ENCODE measurements at regions not wholly inside any gene's neighbourhood (a gene's known extent, or its start where the extent isn't known, plus 50 kb on each side); places are given as distances from the start of the nearest gene placed in this dataset.

- ATAC-seq (no peak), DNase-seq (ENCODE audit: low read depth, low spot score) (no peak)
- ChIA-PET RAD21 (ENCODE audit: low non-redundant PET in 1 of 2, low total read pairs in 2 of 2, uncharacterized antibody in 2 of 2, unreplicated experiment in 2 of 2) (no interaction called here), POLR2A (no interaction called here), CTCF (interaction anchor here (1.5 kb wide), 1 partner anchor 11 kb away, joined by 7 read pairs; no protein-coding TSS in a partner anchor)
- Histone ChIP-seq H3K79me2 (ENCODE audit: insufficient read depth, low read length) (no peaks in the 10 kb centered on the region), H3K27me3 (ENCODE audit: insufficient read depth, low read length) (no peaks in the 10 kb centered on the region), H3K4me2 (ENCODE audit: low read length) (no peak overlapping the region), H3K4me1 (ENCODE audit: control insufficient read depth in 1 of 2, insufficient read depth in 2 of 2, low read length in 2 of 2) (peaks cover 0 to 12% of the 10 kb centered on the region in 2 experiments; a peak in 2 of 4 replicates), H3K4me3 (replicated peaks in 1 of 2; ENCODE audit: low read depth in 1 of 2, low read length in 2 of 2) (no peak overlapping the region), H3K36me3 (ENCODE audit: control insufficient read depth in 1 of 2, insufficient read depth in 2 of 2, low read length in 2 of 2) (no peaks in the 10 kb centered on the region), H2AFZ (ENCODE audit: low read depth, low read length, poor library complexity, severe bottlenecking) (no peak overlapping the region), H4K20me1 (ENCODE audit: insufficient read depth) (no peaks in the 10 kb centered on the region), H3K9ac (ENCODE audit: low read length) (no peak overlapping the region), H3K27ac (ENCODE audit: low read depth, low read length) (no peak overlapping the region), H3K9me2 (ENCODE audit: insufficient read depth) (no peaks in the 10 kb centered on the region), H3K9me3 (ENCODE audit: control insufficient read depth in 1 of 2, insufficient read depth in 1 of 2, low read depth in 1 of 2, low read length in 2 of 2) (no peaks in the 10 kb centered on the region)
- no TSS peak for BruUV-seq (replicated peaks)
- TF ChIP-seq MAX (IDR thresholded peaks at IDR 0.05): no peak
- no peak for TF ChIP-seq FOSL1 (IDR thresholded peaks at IDR 0.05; ENCODE audit: low read depth)
- no peak for TF ChIP-seq EGR1 (IDR thresholded peaks at IDR 0.05; ENCODE audit: low read depth)
- TF ChIP-seq JUND (IDR thresholded peaks at IDR 0.05): no peak
- TF ChIP-seq POLR2A (IDR thresholded peaks at IDR 0.05; ENCODE audit: borderline replicate concordance, extremely low read depth, insufficient read depth, insufficient read length): no peak
- no peak for TF ChIP-seq ZFX (IDR thresholded peaks at IDR 0.05)
- TF ChIP-seq ZBTB33 (IDR thresholded peaks at IDR 0.05; ENCODE audit: extremely low read depth, insufficient replicate concordance, low read length): no peak
- TF ChIP-seq CEBPB (IDR thresholded peaks at IDR 0.05; ENCODE audit: low read depth): no peak
- TF ChIP-seq EZH2phosphoT487 (IDR thresholded peaks at IDR 0.05; ENCODE audit: borderline replicate concordance): no peak
- no peak for TF ChIP-seq REST (IDR thresholded peaks at IDR 0.05; ENCODE audit: low read depth)
- no peak for TF ChIP-seq TCF7L2 (IDR thresholded peaks at IDR 0.05; ENCODE audit: borderline replicate concordance, extremely low read depth, insufficient read depth, insufficient read length)
- no peak for TF ChIP-seq SP1 (IDR thresholded peaks at IDR 0.05; ENCODE audit: low read depth)
- no peak for TF ChIP-seq POLR2AphosphoS5 (IDR thresholded peaks at IDR 0.05; ENCODE audit: low read depth, low read length)
- no peak for TF ChIP-seq SIN3A (IDR thresholded peaks at IDR 0.05; ENCODE audit: low read depth)
- TF ChIP-seq YY1 (IDR thresholded peaks at IDR 0.05; ENCODE audit: extremely low read depth, insufficient replicate concordance, low read depth, low read length): no peak
- no peak for TF ChIP-seq RAD21 (IDR thresholded peaks at IDR 0.05; ENCODE audit: low read depth)
- intact Hi-C loops (cut with micrococcal nuclease): no loop called here
Measured at GRCh38 chr13:44806826-44807225, 182.4 kb downstream of the NUFIP1 start.

Measured in HCT116 (cell line).